ENCODE measurements at regions not wholly inside any gene's neighbourhood (a gene's known extent, or its start where the extent isn't known, plus 50 kb on each side); places are given as distances from the start of the nearest gene placed in this dataset.

GRCh38 chr13:62280590-62280989, 864.9 kb upstream of the PCDH20 start (continued):
- TF ChIP-seq ZNF776 (CRISPR knock-in tag; IDR thresholded peaks at IDR 0.05) (no peak), IKZF5 (CRISPR knock-in tag; IDR thresholded peaks at IDR 0.05) (no peak), NFATC3 (CRISPR knock-in tag; IDR thresholded peaks at IDR 0.05) (no peak), HOXA7 (CRISPR knock-in tag; IDR thresholded peaks at IDR 0.05) (no peak), POLR2A (IDR thresholded peaks at IDR 0.05; ENCODE audit: insufficient read depth in 1 of 2, low read depth in 2 of 2, low read length in 2 of 2) (no peak), CREB3 (CRISPR knock-in tag; IDR thresholded peaks at IDR 0.05) (no peak), DR1 (CRISPR knock-in tag; IDR thresholded peaks at IDR 0.05) (no peak)

- in situ Hi-C loops (cut with HindIII; ENCODE audit: extremely low pct_ligation_motif_present, low pct_unique_long_range_greater_than_20kb): no loop called here
- BruUV-seq (replicated peaks): no TSS peak
- Histone ChIP-seq H3K27me3 (ENCODE audit: control insufficient read depth in 1 of 2, insufficient read depth in 2 of 2, low read length in 2 of 2) (no peaks in the 10 kb centered on the region), H3K36me3 (replicated peaks in 1 of 2; ENCODE audit: control insufficient read depth in 1 of 2, insufficient read depth in 2 of 2, low read length in 2 of 2) (no peaks in the 10 kb centered on the region), H3K9ac (ENCODE audit: insufficient read depth, low read depth, low read length) (no peak overlapping the region), H4K20me1 (ENCODE audit: insufficient read depth, low read length) (no peaks in the 10 kb centered on the region), H3K9me3 (ENCODE audit: low read length) (no peaks in the 10 kb centered on the region), H2AFZ (ENCODE audit: low read length) (no peak overlapping the region), H3K27ac (ENCODE audit: extremely low read length, insufficient read depth, low read length) (no peak overlapping the region), H3K79me2 (ENCODE audit: insufficient read depth, low read length) (no peaks in the 10 kb centered on the region), H3K4me3 (replicated peaks in 1 of 3; ENCODE audit: insufficient read depth in 1 of 3, low read depth in 2 of 3, low read length in 3 of 3) (no peak overlapping the region), H3K4me2 (ENCODE audit: low read depth, low read length) (no peak overlapping the region), H3K4me1 (ENCODE audit: insufficient read depth, low read length) (no peaks in the 10 kb centered on the region)
- FAIRE-seq (no peak), ATAC-seq (peak; percentile 52; the same call in 1 of the 3 replicates), DNase-seq (ENCODE audit: low spot score) (no peak)
- intact Hi-C loops (cut with micrococcal nuclease; ENCODE audit: unreplicated experiment): no loop called here
- POLR2A ChIA-PET: no interaction called here
- CTCF ChIA-PET (ENCODE audit: low intra/inter-chr PET ratio, low total read pairs): no interaction called here
- TF ChIP-seq THAP11 (CRISPR knock-in tag; IDR thresholded peaks at IDR 0.05) (no peak), MBD4 (IDR thresholded peaks at IDR 0.05; ENCODE audit: borderline replicate concordance, low read length) (no peak), XBP1 (CRISPR knock-in tag; IDR thresholded peaks at IDR 0.05) (no peak), TEF (CRISPR knock-in tag; IDR thresholded peaks at IDR 0.05) (no peak)
These were observed 862.6 kb upstream of the PCDH20 start for GRCh38 chr13:62278271-62278670.
